ENCODE measurements at regions not wholly inside any gene's neighbourhood (a gene's known extent, or its start where the extent isn't known, plus 50 kb on each side); places are given as distances from the start of the nearest gene placed in this dataset.

- FAIRE-seq, result no peak
- DNase-seq (ENCODE audit: insufficient read length), result no peak
- no peak for TF ChIP-seq TAF1 (IDR thresholded peaks at IDR 0.05; ENCODE audit: borderline replicate concordance, low read depth, low read length)
- TF ChIP-seq POLR2A (IDR thresholded peaks at IDR 0.05; ENCODE audit: low read depth, low read length), result no peak
- no peak for TF ChIP-seq POLR2AphosphoS5 (IDR thresholded peaks at IDR 0.05; ENCODE audit: low read depth, low read length)
Measured at GRCh38 chr3:194738254-194739093, 52.8 kb downstream of the FAM43A start.

- TF ChIP-seq POLR2AphosphoS5 (IDR thresholded peaks at IDR 0.05; ENCODE audit: low read depth, low read length) (no peak), POLR2A (IDR thresholded peaks at IDR 0.05; ENCODE audit: low read depth, low read length) (no peak), TAF1 (IDR thresholded peaks at IDR 0.05; ENCODE audit: borderline replicate concordance, low read depth, low read length) (no peak)
- DNase-seq (ENCODE audit: insufficient read length) (no peak), FAIRE-seq (no peak)
Measured at GRCh38 chr3:194739498-194740284, 54.0 kb downstream of the FAM43A start.

- TF ChIP-seq POLR2A (IDR thresholded peaks at IDR 0.05; ENCODE audit: low read depth, low read length) (no peak), TAF1 (IDR thresholded peaks at IDR 0.05; ENCODE audit: borderline replicate concordance, low read depth, low read length) (no peak), POLR2AphosphoS5 (IDR thresholded peaks at IDR 0.05; ENCODE audit: low read depth, low read length) (no peak)
- FAIRE-seq (no peak), DNase-seq (ENCODE audit: insufficient read length) (no peak)
Measured at GRCh38 chr3:194740859-194741491, 55.3 kb downstream of the FAM43A start.

- no peak for DNase-seq (ENCODE audit: insufficient read length)
- no peak for TF ChIP-seq POLR2A (IDR thresholded peaks at IDR 0.05; ENCODE audit: low read depth, low read length)
- no peak for FAIRE-seq
Measured at GRCh38 chr3:194741916-194742315, 56.2 kb downstream of the FAM43A start.

- TF ChIP-seq TAF1 (IDR thresholded peaks at IDR 0.05; ENCODE audit: borderline replicate concordance, low read depth, low read length), result no peak
- TF ChIP-seq POLR2A (IDR thresholded peaks at IDR 0.05; ENCODE audit: low read depth, low read length), result no peak
- TF ChIP-seq POLR2AphosphoS5 (IDR thresholded peaks at IDR 0.05; ENCODE audit: low read depth, low read length), result no peak
- DNase-seq (ENCODE audit: insufficient read length) (no peak), FAIRE-seq (no peak)
Measured at GRCh38 chr3:194744826-194745225, 59.1 kb downstream of the FAM43A start.

GRCh38 chr3:194745422-194746184 lies 59.9 kb downstream of the FAM43A start:
- TF ChIP-seq TAF1 (IDR thresholded peaks at IDR 0.05; ENCODE audit: borderline replicate concordance, low read depth, low read length) (no peak), POLR2AphosphoS5 (IDR thresholded peaks at IDR 0.05; ENCODE audit: low read depth, low read length) (no peak), POLR2A (IDR thresholded peaks at IDR 0.05; ENCODE audit: low read depth, low read length) (no peak)
- no peak for DNase-seq (ENCODE audit: insufficient read length)
- FAIRE-seq, result no peak

- no peak for DNase-seq (ENCODE audit: insufficient read length)
- no peak for TF ChIP-seq TAF1 (IDR thresholded peaks at IDR 0.05; ENCODE audit: borderline replicate concordance, low read depth, low read length)
- no peak for TF ChIP-seq POLR2AphosphoS5 (IDR thresholded peaks at IDR 0.05; ENCODE audit: low read depth, low read length)
- no peak for TF ChIP-seq POLR2A (IDR thresholded peaks at IDR 0.05; ENCODE audit: low read depth, low read length)
- no peak for FAIRE-seq
Measured at GRCh38 chr3:194748225-194748624, 62.5 kb downstream of the FAM43A start.

GRCh38 chr3:194749631-194750490 lies 64.2 kb downstream of the FAM43A start:
- DNase-seq (ENCODE audit: insufficient read length), result no peak
- TF ChIP-seq POLR2A (IDR thresholded peaks at IDR 0.05; ENCODE audit: low read depth, low read length) (no peak), POLR2AphosphoS5 (IDR thresholded peaks at IDR 0.05; ENCODE audit: low read depth, low read length) (no peak), TAF1 (IDR thresholded peaks at IDR 0.05; ENCODE audit: borderline replicate concordance, low read depth, low read length) (no peak)
- no peak for FAIRE-seq

- no peak for TF ChIP-seq POLR2AphosphoS5 (IDR thresholded peaks at IDR 0.05; ENCODE audit: low read depth, low read length)
- no peak for TF ChIP-seq TAF1 (IDR thresholded peaks at IDR 0.05; ENCODE audit: borderline replicate concordance, low read depth, low read length)
- no peak for TF ChIP-seq POLR2A (IDR thresholded peaks at IDR 0.05; ENCODE audit: low read depth, low read length)
- DNase-seq (ENCODE audit: insufficient read length), result no peak
- no peak for FAIRE-seq
Measured at GRCh38 chr3:194750491-194750828, 64.8 kb downstream of the FAM43A start.

GRCh38 chr3:194755671-194756459 lies 70.2 kb downstream of the FAM43A start:
- DNase-seq (ENCODE audit: insufficient read length) (no peak), FAIRE-seq (no peak)
- no peak for TF ChIP-seq TAF1 (IDR thresholded peaks at IDR 0.05; ENCODE audit: borderline replicate concordance, low read depth, low read length)
